Heart left ventricle (tissue), 16 donors: ENCODE measurements at regions not wholly inside any gene's neighbourhood (a gene's known extent, or its start where the extent isn't known, plus 50 kb on each side); places are given as distances from the start of the nearest gene placed in this dataset.

ENCODE experiments used
- ATAC-seq, 4 donors: fragments of 200-7000 bp; cut with Tn5 transposase; one replicate each; pipeline ENCODE4 v1.9.1; 2020 to 2022; ENCODE audit warnings: moderate library complexity in 4 of 4, mild to moderate bottlenecking in 3 of 4, moderate number of reproducible peaks in 1 of 4
- DNase-seq, 5 donors: peaks; one replicate each; pipeline ENCODE4 v3.0.0-alpha.2; 2020
- H3K27ac ChIP-seq, 12 donors: fragments of 200-600 bp; sonication (generic) in 4 of 12; one replicate each; pipeline versions ENCODE4 v1.5.0 to v1.8.0; 2016 to 2022; ENCODE audit warnings: mild to moderate bottlenecking in 2 of 12
- H3K27me3 ChIP-seq, 9 donors: fragments of 200-600 bp; sonication (generic) in 2 of 9; one replicate each; pipeline versions ENCODE4 v1.5.1 to v1.8.0; 2016 to 2022; ENCODE audit warnings: mild to moderate bottlenecking in 3 of 9
- H3K36me3 ChIP-seq, 9 donors: fragments of 200-600 bp; sonication (generic) in 2 of 9; one replicate each; pipeline versions ENCODE4 v1.5.0 to v1.8.0; 2018 to 2022; ENCODE audit warnings: mild to moderate bottlenecking in 2 of 9
- H3K4me1 ChIP-seq, 12 donors: fragments of 200-600 bp; sonication (generic) in 4 of 12; one replicate each; pipeline versions ENCODE4 v1.5.0 to v1.8.0; 2016 to 2022; ENCODE audit warnings: mild to moderate bottlenecking in 3 of 12
- H3K4me3 ChIP-seq, 12 donors: fragments of 200-600 bp; sonication (generic) in 4 of 12; one replicate each; pipeline versions ENCODE4 v1.5.0 to v1.8.0; 2017 to 2022; ENCODE audit warnings: mild to moderate bottlenecking in 9 of 12, moderate library complexity in 4 of 12
- H3K9me3 ChIP-seq, 12 donors: fragments of 200-600 bp; sonication (generic) in 4 of 12; one replicate each; pipeline versions ENCODE4 v1.5.0 to v1.8.0; 2016 to 2022; ENCODE audit warnings: mild to moderate bottlenecking in 1 of 12
- CTCF ChIP-seq, 12 donors: fragments of 200-600 bp; sonication (generic) in 4 of 12; IDR thresholded peaks; one replicate each; pipeline versions ENCODE4 v1.5.0 to v1.8.0; 2018 to 2022; ENCODE audit warnings: antibody characterized with exemption in 12 of 12, mild to moderate bottlenecking in 5 of 12
- POLR2A ChIP-seq, 2 donors: fragments of 450-650 bp; IDR thresholded peaks; one replicate each; pipeline ENCODE4 v1.6.1; 2017; ENCODE audit warnings: antibody characterized with exemption in 2 of 2, mild to moderate bottlenecking in 2 of 2, moderate library complexity in 2 of 2
- WGBS, 4 donors: extraction: QIAGEN DNeasy Blood & Tissue Kit in 2 of 4; methylation state at CpG; one replicate each; pipeline versions ENCODE4 v1.1.5 to v1.1.7; 2013 to 2018; 5-methylcytosine and 5-hydroxymethylcytosine counted together
- intact Hi-C, 10 donors: fragments of 100-400 bp; cut with DNase I; formaldehyde crosslinking; loops; one replicate each; pipeline versions ENCODE4 v1.11.1 to v1.14.2; 2022
- donor health status: ischemic (EF 13 %, LVEDD 7.1; RV severe dilation, severe dysfunction).
- donor health status: healthy with polysubstance abuse.
- donor health status: DM: no; HTN: yes; CAD: no.
- donor health status: DM: no; HTN: no; CAD: no.
- donor health status: ischemic (EF 25% LVEDD 6.9; RV normal size, moderate dysfunction).
- donor health status: ischemic (EF 25% LVEDD 5.7; RV mildly dilated, moderate dysfunction).
- donor health status: healthy.
- donor health status: DM: yes; HTN: yes; CAD: no.
- donor health status: ischemic (EF 35%, LVEDD 5.7; RV mildly dilated, moderate dysfunction).
- donor health status: nonischemic (EF 11% LVEDD 7.7; RV severe dilation, severe dysfunction).
- donor health status: DM: yes; HTN: yes; CAD: no.
- donor health status: PGD.
- donor health status: ischemic (EF 29% LVEDD 5.4; RV normal size, mild dysfunction).
- donor health status: nonischemic (EF 23%, LVEDD 6.1; RV moderate dilation, normal function).

GRCh38 chr1:55957276-55957675 lies 622.1 kb downstream of the PLPP3 start:
- no peak for TF ChIP-seq POLR2A (IDR thresholded peaks at IDR 0.05)
- TF ChIP-seq CTCF (IDR thresholded peaks at IDR 0.05): no peak
- Histone ChIP-seq H3K27me3 (no peaks in the 10 kb centered on the region), H3K4me1 (peaks cover 0 to 17% (median 0%) of the 10 kb centered on the region in 12 donors), H3K27ac (no peak overlapping the region), H3K36me3 (no peaks in the 10 kb centered on the region), H3K9me3 (peaks cover 0 to 10% (median 0%) of the 10 kb centered on the region in 12 donors), H3K4me3 (no peak overlapping the region)
- DNase-seq (no peak), ATAC-seq (no peak)
- intact Hi-C loops: no loop called here

GRCh38 chr1:55955016-55955621 lies 624.2 kb downstream of the PLPP3 start:
- Histone ChIP-seq H3K27ac (no peak overlapping the region), H3K4me1 (peaks cover 0 to 17% (median 0%) of the 10 kb centered on the region in 12 donors), H3K27me3 (no peaks in the 10 kb centered on the region), H3K9me3 (peaks cover 0 to 15% (median 0%) of the 10 kb centered on the region in 12 donors), H3K36me3 (no peaks in the 10 kb centered on the region), H3K4me3 (no peak overlapping the region)
- TF ChIP-seq POLR2A (IDR thresholded peaks at IDR 0.05) (no peak), CTCF (IDR thresholded peaks at IDR 0.05) (no peak)
- intact Hi-C loops: no loop called here
- DNase-seq (no peak), ATAC-seq (no peak)
- WGBS, 4 donors: 76 to 89% (median 84%) methylated on average over 12 of the region's 12 CpGs

GRCh38 chr1:55951291-55951690 lies 628.1 kb downstream of the PLPP3 start:
- no peaks in the 10 kb centered on the region for H3K36me3 ChIP-seq
- no peaks in the 10 kb centered on the region for H3K4me1 ChIP-seq
- DNase-seq (no peak), ATAC-seq (no peak)
- no peak overlapping the region for H3K27ac ChIP-seq
- H3K9me3 ChIP-seq: peaks cover 0 to 15% (median 0%) of the 10 kb centered on the region in 12 donors
- intact Hi-C loops: no loop called here
- no peaks in the 10 kb centered on the region for H3K27me3 ChIP-seq
- no peak overlapping the region for H3K4me3 ChIP-seq
- TF ChIP-seq CTCF (IDR thresholded peaks at IDR 0.05): no peak
- TF ChIP-seq POLR2A (IDR thresholded peaks at IDR 0.05): no peak
- 76 to 89% (median 84%) methylated on average over 3 of the region's 3 CpGs for WGBS, 4 donors

GRCh38 chr1:55947446-55947845 lies 631.9 kb downstream of the PLPP3 start:
- no peak for ATAC-seq
- H3K27me3 ChIP-seq: no peaks in the 10 kb centered on the region
- H3K27ac ChIP-seq: no peak overlapping the region
- no peak overlapping the region for H3K4me3 ChIP-seq
- no peak for TF ChIP-seq POLR2A (IDR thresholded peaks at IDR 0.05)
- no peak for TF ChIP-seq CTCF (IDR thresholded peaks at IDR 0.05)
- no peaks in the 10 kb centered on the region for H3K4me1 ChIP-seq
- intact Hi-C loops: no loop called here
- no peak for DNase-seq
- peaks cover 0 to 7% (median 0%) of the 10 kb centered on the region in 12 donors for H3K9me3 ChIP-seq
- no peaks in the 10 kb centered on the region for H3K36me3 ChIP-seq
- 92 to 95% (median 94%) methylated on average over 1 of the region's 1 CpG for WGBS, 4 donors
